WTC11 (cell line): ENCODE measurements at regions not wholly inside any gene's neighbourhood (a gene's known extent, or its start where the extent isn't known, plus 50 kb on each side); places are given as distances from the start of the nearest gene placed in this dataset.

Experiments
- ESRRA ChIP-seq: sonication (generic); formaldehyde crosslinking; IDR thresholded peaks from 2 replicates; pipeline ENCODE4 v1.8.1; 2022; ENCODE audit warnings: mild to moderate bottlenecking, missing genetic modification reagents, borderline replicate concordance
- FOXJ3 ChIP-seq: sonication (generic); formaldehyde crosslinking; IDR thresholded peaks from 2 replicates; pipeline ENCODE4 v1.9.0; 2021; ENCODE audit warnings: missing genetic modification reagents, mild to moderate bottlenecking, borderline replicate concordance
- GRHL2 ChIP-seq: fragments of 250-450 bp; sonication (Bioruptor Pico); IDR thresholded peaks from 2 replicates; pipeline ENCODE4 v1.8.0; 2022; ENCODE audit warnings: mild to moderate bottlenecking, moderate library complexity; ENCODE audit not compliant: insufficient replicate concordance, severe bottlenecking
- GTF2I ChIP-seq: fragments of 250-450 bp; sonication (Bioruptor Pico); conservative IDR thresholded peaks from 2 replicates; pipeline ENCODE4 v1.4.0; 2021; ENCODE audit warnings: mild to moderate bottlenecking
- IRF2 ChIP-seq: sonication (generic); formaldehyde crosslinking; IDR thresholded peaks from 2 replicates; pipeline ENCODE4 v1.8.0; 2022; ENCODE audit warnings: low read depth, missing genetic modification reagents, borderline replicate concordance
- SMAD3 ChIP-seq: sonication (generic); formaldehyde crosslinking; IDR thresholded peaks from 2 replicates; pipeline ENCODE4 v1.8.0; 2022; ENCODE audit warnings: missing genetic modification reagents, mild to moderate bottlenecking, borderline replicate concordance
- TEAD1 ChIP-seq: sonication (generic); formaldehyde crosslinking; IDR thresholded peaks from 2 replicates; pipeline ENCODE4 v1.8.0; 2022; ENCODE audit warnings: mild to moderate bottlenecking, missing genetic modification reagents
- TF ChIP-seq, protein P1 (sequence below): sonication (generic); formaldehyde crosslinking; IDR thresholded peaks from 2 replicates; pipeline ENCODE4 v1.8.1; 2022; ENCODE audit warnings: missing genetic modification reagents, borderline replicate concordance
- TF ChIP-seq, protein P2 (sequence below): fragments of 250-450 bp; sonication (Bioruptor Pico); IDR thresholded peaks from 2 replicates; pipeline ENCODE4 v1.9.0; 2021; ENCODE audit warnings: mild to moderate bottlenecking
- TF ChIP-seq, protein P3 (sequence below): fragments of 250-450 bp; sonication (Bioruptor Pico); IDR thresholded peaks from 2 replicates; pipeline ENCODE4 v1.9.0; 2021; ENCODE audit warnings: moderate library complexity, mild to moderate bottlenecking, inconsistent platforms, borderline replicate concordance
- TF ChIP-seq, protein P4 (sequence below): sonication (generic); formaldehyde crosslinking; IDR thresholded peaks from 2 replicates; pipeline ENCODE4 v1.8.1; 2022; ENCODE audit warnings: low read depth, missing genetic modification reagents, borderline replicate concordance
- TF ChIP-seq, protein P5 (sequence below): sonication (generic); formaldehyde crosslinking; IDR thresholded peaks from 2 replicates; pipeline ENCODE4 v1.8.0; 2023; ENCODE audit warnings: mild to moderate bottlenecking, missing genetic modification reagents
- TF ChIP-seq, protein P6 (sequence below): sonication (generic); formaldehyde crosslinking; IDR thresholded peaks from 2 replicates; pipeline ENCODE4 v1.8.0; 2022; ENCODE audit warnings: mild to moderate bottlenecking, missing genetic modification reagents
- TF ChIP-seq, protein P7 (sequence below): fragments of 200-600 bp; IDR thresholded peaks from 2 replicates; pipeline ENCODE4 v1.8.0; 2022; ENCODE audit warnings: antibody characterized with exemption

DNA sequence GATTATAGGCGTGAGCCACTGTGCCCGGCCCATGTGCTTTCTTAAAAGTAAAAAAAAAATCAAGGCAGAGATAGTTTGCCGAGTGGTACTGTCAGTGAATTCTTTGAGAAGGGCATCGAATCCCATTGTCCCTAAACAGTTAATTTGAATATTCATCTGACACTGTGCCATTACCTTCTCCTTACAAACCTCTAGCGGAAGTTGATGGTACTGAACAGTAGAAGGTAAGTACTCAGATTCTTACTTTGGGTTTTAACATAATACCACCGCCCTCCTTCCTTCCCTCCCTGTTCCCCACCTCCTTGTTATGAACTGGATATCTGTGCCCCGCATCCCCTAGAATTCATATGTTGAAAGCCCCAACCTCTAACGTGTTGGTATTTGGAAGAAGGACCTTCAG lies 58.2 kb upstream of the CLMP start (continued):
- TF ChIP-seq, protein P1, sequence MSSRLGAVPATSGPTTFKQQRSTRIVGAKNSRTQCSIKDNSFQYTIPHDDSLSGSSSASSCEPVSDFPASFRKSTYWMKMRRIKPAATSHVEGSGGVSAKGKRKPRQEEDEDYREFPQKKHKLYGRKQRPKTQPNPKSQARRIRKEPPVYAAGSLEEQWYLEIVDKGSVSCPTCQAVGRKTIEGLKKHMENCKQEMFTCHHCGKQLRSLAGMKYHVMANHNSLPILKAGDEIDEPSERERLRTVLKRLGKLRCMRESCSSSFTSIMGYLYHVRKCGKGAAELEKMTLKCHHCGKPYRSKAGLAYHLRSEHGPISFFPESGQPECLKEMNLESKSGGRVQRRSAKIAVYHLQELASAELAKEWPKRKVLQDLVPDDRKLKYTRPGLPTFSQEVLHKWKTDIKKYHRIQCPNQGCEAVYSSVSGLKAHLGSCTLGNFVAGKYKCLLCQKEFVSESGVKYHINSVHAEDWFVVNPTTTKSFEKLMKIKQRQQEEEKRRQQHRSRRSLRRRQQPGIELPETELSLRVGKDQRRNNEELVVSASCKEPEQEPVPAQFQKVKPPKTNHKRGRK (CRISPR knock-in tag), result no peak
- TF ChIP-seq, protein P2, sequence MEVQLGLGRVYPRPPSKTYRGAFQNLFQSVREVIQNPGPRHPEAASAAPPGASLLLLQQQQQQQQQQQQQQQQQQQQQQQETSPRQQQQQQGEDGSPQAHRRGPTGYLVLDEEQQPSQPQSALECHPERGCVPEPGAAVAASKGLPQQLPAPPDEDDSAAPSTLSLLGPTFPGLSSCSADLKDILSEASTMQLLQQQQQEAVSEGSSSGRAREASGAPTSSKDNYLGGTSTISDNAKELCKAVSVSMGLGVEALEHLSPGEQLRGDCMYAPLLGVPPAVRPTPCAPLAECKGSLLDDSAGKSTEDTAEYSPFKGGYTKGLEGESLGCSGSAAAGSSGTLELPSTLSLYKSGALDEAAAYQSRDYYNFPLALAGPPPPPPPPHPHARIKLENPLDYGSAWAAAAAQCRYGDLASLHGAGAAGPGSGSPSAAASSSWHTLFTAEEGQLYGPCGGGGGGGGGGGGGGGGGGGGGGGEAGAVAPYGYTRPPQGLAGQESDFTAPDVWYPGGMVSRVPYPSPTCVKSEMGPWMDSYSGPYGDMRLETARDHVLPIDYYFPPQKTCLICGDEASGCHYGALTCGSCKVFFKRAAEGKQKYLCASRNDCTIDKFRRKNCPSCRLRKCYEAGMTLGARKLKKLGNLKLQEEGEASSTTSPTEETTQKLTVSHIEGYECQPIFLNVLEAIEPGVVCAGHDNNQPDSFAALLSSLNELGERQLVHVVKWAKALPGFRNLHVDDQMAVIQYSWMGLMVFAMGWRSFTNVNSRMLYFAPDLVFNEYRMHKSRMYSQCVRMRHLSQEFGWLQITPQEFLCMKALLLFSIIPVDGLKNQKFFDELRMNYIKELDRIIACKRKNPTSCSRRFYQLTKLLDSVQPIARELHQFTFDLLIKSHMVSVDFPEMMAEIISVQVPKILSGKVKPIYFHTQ (CRISPR knock-in tag), result no peak
- TF ChIP-seq, protein P3, sequence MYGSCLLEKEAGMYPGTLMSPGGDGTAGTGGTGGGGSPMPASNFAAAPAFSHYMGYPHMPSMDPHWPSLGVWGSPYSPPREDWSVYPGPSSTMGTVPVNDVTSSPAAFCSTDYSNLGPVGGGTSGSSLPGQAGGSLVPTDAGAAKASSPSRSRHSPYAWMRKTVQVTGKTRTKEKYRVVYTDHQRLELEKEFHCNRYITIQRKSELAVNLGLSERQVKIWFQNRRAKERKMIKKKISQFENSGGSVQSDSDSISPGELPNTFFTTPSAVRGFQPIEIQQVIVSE, result no peak
- TF ChIP-seq, protein P4, sequence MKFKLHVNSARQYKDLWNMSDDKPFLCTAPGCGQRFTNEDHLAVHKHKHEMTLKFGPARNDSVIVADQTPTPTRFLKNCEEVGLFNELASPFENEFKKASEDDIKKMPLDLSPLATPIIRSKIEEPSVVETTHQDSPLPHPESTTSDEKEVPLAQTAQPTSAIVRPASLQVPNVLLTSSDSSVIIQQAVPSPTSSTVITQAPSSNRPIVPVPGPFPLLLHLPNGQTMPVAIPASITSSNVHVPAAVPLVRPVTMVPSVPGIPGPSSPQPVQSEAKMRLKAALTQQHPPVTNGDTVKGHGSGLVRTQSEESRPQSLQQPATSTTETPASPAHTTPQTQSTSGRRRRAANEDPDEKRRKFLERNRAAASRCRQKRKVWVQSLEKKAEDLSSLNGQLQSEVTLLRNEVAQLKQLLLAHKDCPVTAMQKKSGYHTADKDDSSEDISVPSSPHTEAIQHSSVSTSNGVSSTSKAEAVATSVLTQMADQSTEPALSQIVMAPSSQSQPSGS (CRISPR knock-in tag), result no peak
- TF ChIP-seq TEAD1 (CRISPR knock-in tag), result no peak
- no peak for TF ChIP-seq GTF2I (CRISPR knock-in tag)
- TF ChIP-seq GRHL2 (CRISPR knock-in tag), result no peak
- TF ChIP-seq ESRRA (CRISPR knock-in tag), result no peak
- TF ChIP-seq, protein P5, sequence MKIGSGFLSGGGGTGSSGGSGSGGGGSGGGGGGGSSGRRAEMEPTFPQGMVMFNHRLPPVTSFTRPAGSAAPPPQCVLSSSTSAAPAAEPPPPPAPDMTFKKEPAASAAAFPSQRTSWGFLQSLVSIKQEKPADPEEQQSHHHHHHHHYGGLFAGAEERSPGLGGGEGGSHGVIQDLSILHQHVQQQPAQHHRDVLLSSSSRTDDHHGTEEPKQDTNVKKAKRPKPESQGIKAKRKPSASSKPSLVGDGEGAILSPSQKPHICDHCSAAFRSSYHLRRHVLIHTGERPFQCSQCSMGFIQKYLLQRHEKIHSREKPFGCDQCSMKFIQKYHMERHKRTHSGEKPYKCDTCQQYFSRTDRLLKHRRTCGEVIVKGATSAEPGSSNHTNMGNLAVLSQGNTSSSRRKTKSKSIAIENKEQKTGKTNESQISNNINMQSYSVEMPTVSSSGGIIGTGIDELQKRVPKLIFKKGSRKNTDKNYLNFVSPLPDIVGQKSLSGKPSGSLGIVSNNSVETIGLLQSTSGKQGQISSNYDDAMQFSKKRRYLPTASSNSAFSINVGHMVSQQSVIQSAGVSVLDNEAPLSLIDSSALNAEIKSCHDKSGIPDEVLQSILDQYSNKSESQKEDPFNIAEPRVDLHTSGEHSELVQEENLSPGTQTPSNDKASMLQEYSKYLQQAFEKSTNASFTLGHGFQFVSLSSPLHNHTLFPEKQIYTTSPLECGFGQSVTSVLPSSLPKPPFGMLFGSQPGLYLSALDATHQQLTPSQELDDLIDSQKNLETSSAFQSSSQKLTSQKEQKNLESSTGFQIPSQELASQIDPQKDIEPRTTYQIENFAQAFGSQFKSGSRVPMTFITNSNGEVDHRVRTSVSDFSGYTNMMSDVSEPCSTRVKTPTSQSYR, result no peak
- no peak for TF ChIP-seq FOXJ3
- no peak for TF ChIP-seq IRF2 (CRISPR knock-in tag)
- TF ChIP-seq SMAD3 (CRISPR knock-in tag), result no peak
- TF ChIP-seq, protein P6, sequence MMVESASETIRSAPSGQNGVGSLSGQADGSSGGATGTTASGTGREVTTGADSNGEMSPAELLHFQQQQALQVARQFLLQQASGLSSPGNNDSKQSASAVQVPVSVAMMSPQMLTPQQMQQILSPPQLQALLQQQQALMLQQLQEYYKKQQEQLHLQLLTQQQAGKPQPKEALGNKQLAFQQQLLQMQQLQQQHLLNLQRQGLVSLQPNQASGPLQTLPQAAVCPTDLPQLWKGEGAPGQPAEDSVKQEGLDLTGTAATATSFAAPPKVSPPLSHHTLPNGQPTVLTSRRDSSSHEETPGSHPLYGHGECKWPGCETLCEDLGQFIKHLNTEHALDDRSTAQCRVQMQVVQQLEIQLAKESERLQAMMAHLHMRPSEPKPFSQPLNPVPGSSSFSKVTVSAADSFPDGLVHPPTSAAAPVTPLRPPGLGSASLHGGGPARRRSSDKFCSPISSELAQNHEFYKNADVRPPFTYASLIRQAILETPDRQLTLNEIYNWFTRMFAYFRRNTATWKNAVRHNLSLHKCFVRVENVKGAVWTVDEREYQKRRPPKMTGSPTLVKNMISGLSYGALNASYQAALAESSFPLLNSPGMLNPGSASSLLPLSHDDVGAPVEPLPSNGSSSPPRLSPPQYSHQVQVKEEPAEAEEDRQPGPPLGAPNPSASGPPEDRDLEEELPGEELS (CRISPR knock-in tag), result no peak
- TF ChIP-seq, protein P7, sequence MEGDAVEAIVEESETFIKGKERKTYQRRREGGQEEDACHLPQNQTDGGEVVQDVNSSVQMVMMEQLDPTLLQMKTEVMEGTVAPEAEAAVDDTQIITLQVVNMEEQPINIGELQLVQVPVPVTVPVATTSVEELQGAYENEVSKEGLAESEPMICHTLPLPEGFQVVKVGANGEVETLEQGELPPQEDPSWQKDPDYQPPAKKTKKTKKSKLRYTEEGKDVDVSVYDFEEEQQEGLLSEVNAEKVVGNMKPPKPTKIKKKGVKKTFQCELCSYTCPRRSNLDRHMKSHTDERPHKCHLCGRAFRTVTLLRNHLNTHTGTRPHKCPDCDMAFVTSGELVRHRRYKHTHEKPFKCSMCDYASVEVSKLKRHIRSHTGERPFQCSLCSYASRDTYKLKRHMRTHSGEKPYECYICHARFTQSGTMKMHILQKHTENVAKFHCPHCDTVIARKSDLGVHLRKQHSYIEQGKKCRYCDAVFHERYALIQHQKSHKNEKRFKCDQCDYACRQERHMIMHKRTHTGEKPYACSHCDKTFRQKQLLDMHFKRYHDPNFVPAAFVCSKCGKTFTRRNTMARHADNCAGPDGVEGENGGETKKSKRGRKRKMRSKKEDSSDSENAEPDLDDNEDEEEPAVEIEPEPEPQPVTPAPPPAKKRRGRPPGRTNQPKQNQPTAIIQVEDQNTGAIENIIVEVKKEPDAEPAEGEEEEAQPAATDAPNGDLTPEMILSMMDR, result no peak
